Large intestine (tissue), 3 donors: ENCODE measurements at regions not wholly inside any gene's neighbourhood (a gene's known extent, or its start where the extent isn't known, plus 50 kb on each side); places are given as distances from the start of the nearest gene placed in this dataset.

ENCODE experiments used
- DNase-seq, 2 donors: peaks; one replicate each; pipeline versions ENCODE4 v3.0.0 to v3.0.0-alpha.2; 2013
- H3K27ac ChIP-seq: one replicate; pipeline ENCODE4 v1.5.1; 2013; ENCODE audit warnings: low read length
- H3K27me3 ChIP-seq: 2 replicates; pipeline ENCODE4 v1.6.1; 2013; ENCODE audit warnings: low read length; ENCODE audit not compliant: control insufficient read depth, insufficient read depth
- H3K36me3 ChIP-seq: 2 replicates; pipeline ENCODE4 v1.6.1; 2013; ENCODE audit warnings: low read length; ENCODE audit not compliant: control insufficient read depth, insufficient read depth
- H3K4me1 ChIP-seq: one replicate; pipeline ENCODE4 v1.6.1; 2013; ENCODE audit warnings: low read length; ENCODE audit not compliant: control insufficient read depth, insufficient read depth
- H3K4me3 ChIP-seq: one replicate; pipeline ENCODE4 v1.5.1; 2013; ENCODE audit warnings: low read length
- H3K9me3 ChIP-seq: one replicate; pipeline ENCODE4 v1.6.1; 2013; ENCODE audit warnings: mild to moderate bottlenecking, low read depth, low read length, moderate library complexity; ENCODE audit not compliant: control insufficient read depth
- WGBS: methylation state at CpG from one replicate; pipeline ENCODE4 v1.1.5; 2013; ENCODE audit warnings: low lambda C conversion rate; ENCODE audit not compliant: insufficient coverage; 5-methylcytosine and 5-hydroxymethylcytosine counted together

DNA sequence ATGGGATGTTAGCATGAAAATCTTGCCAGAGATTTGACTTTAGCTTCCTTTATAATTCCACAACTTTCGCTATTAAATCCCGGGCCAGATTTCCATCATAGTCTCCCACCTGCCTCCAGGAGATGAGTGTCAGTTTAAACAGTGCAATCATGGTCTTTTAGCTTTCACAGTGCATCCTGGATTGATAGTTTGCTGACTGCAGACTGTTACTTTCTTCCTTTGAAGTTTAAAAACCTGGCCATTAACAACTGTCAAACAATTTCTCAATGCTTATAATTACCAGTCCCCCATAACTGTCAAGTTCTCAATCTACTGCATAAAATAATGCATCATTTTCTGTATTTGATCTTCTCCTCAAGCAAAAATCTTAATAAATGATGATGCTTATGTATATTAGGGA lies 108.4 kb upstream of the FSTL5 start:
- no peaks in the 10 kb centered on the region for H3K36me3 ChIP-seq
- no peaks in the 10 kb centered on the region for H3K9me3 ChIP-seq
- 100% methylated on average over 2 of the region's 2 CpGs for WGBS
- H3K4me1 ChIP-seq, result no peaks in the 10 kb centered on the region
- no peak overlapping the region for H3K27ac ChIP-seq
- H3K4me3 ChIP-seq, result no peak overlapping the region
- DNase-seq, result no peak
- no peaks in the 10 kb centered on the region for H3K27me3 ChIP-seq

DNA sequence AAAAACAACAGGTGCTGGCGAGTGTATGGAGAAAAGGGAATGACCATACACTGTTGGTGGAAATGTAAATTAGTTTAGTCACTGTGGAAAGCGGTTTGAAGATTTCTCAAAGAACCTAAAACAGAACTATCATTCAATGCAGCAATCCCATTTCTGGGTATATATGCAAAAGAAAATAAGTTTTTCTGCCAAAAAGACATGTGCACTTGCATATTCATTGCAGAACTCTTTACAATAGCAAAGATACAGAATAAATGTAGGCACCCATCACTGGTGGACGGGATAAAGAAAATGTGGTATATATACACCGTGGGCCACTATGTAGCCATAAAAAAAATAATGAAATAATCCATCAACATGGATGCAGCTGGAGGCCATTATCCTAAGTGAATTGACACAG lies 105.1 kb upstream of the FSTL5 start:
- no peaks in the 10 kb centered on the region for H3K4me1 ChIP-seq
- 100% methylated on average over 3 of the region's 4 CpGs for WGBS

DNA sequence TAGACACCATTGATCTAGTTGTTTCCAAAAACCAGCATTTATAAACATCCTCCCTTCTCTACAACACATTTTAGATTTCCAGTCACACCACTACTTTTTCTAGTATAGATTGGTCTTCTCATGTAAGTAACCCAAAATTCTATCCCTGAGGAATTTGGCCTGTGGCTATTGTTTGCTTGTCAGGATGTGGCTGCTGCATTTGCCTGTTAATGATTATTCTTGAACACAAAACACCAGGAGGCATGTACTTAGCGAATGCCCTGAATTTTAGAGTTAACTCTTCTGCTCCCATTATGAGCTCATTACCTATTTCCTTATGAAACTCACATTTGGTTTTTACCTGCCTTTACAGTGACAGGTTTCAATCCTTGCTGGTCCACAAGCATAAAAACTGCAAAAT lies 102.0 kb upstream of the FSTL5 start:
- Histone ChIP-seq H3K4me3 (no peak overlapping the region), H3K4me1 (no peaks in the 10 kb centered on the region), H3K36me3 (no peaks in the 10 kb centered on the region), H3K27me3 (no peaks in the 10 kb centered on the region), H3K27ac (no peak overlapping the region), H3K9me3 (peaks cover 18% of the 10 kb centered on the region)
- WGBS, result no CpG with 5 or more reads among the region's 1 CpG
- no peak for DNase-seq

More for the DNA sequence above, 105.1 kb upstream of the FSTL5 start:
- Histone ChIP-seq H3K27ac (no peak overlapping the region), H3K9me3 (peaks cover 15% of the 10 kb centered on the region), H3K36me3 (no peaks in the 10 kb centered on the region), H3K27me3 (no peaks in the 10 kb centered on the region), H3K4me3 (no peak overlapping the region)
- DNase-seq, result no peak

DNA sequence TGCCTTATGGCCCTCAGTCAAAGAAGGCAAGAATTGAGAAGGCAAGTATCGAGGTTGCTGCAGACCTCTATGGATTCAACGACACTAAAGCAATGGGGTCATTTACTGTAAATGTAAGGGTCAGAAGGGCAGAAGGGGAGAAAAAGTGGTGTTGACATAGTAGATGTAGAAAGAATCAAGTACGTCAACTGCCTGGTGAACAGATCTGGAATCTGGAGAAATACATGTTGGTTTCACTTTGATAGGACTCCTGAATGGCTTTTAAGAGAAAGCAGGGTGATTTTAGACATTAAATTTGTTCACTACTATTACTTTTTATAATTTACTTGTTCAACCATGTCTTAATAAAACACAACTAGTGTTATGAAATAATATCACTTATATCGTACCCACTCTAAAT lies 81.3 kb upstream of the FSTL5 start:
- Histone ChIP-seq H3K9me3 (peaks cover 4% of the 10 kb centered on the region), H3K36me3 (no peaks in the 10 kb centered on the region), H3K27me3 (no peaks in the 10 kb centered on the region), H3K4me3 (no peak overlapping the region), H3K4me1 (no peaks in the 10 kb centered on the region), H3K27ac (no peak overlapping the region)
- WGBS, result 83% methylated on average over 1 of the region's 4 CpGs
- no peak for DNase-seq

DNA sequence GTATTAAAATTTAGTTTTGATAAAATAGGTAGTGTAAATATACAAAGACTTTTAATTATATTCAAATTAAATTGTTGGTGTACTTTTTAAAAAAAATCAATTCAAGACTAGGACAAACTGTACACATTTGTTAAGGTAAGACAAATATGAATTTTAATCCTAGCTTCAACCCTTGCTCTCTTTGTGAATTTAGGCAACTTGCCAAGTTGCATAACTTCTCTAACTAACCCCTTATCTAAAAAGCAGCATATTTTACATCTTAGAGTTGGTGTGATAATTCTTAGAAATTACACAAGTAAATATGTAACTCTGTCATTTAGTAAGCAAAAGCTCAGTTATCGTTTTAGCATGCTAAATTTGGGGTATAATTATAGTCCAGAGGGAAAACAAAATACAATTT lies 78.1 kb upstream of the FSTL5 start:
- H3K9me3 ChIP-seq, result peaks cover 4% of the 10 kb centered on the region
- no peaks in the 10 kb centered on the region for H3K27me3 ChIP-seq
- DNase-seq, result peak; percentile 45 to 50
- no peaks in the 10 kb centered on the region for H3K36me3 ChIP-seq
- WGBS, result 20% methylated on average over 1 of the region's 1 CpG
- H3K27ac ChIP-seq, result no peak overlapping the region
- H3K4me1 ChIP-seq, result no peaks in the 10 kb centered on the region
- H3K4me3 ChIP-seq, result no peak overlapping the region

DNA sequence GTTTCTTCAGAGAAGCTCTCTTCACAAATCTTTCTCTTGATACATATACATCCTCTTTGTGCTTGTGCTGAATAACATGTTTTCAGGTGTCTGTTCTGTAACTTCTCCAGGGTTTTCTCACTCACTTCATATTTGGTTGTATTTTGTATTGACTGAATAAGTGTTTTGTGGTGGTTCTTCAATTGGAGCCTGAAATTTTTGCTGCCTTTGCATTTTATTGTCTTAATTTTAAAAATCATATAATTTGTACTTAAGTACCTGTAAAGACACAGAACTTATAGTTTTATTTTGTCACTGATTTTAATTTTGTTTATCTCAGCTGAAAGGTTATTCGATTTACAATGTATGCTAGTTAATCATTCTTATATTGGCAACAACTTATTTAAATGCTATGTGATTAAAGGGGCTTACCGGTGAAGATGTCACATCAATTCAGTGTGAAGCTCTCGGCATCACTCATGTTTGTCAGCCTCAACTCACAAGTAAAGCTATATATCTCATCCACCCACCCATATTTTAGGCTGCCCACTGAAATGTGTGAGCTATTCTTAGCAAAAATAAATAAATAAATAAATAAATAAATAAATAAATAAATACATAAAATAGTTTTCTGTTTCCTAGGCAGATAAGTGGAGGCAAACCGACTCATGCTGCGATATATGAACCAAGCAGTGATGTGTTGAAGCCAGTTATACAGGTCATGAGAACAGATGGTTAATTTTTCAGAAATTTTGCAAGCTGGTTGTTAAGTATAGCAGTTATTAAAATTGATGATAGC lies 76.4 kb upstream of the FSTL5 start:
- no peak for DNase-seq
- no peaks in the 10 kb centered on the region for H3K27me3 ChIP-seq
- 88% methylated on average over 3 of the region's 5 CpGs for WGBS
- H3K4me3 ChIP-seq, result no peak overlapping the region
- no peak overlapping the region for H3K27ac ChIP-seq
- H3K4me1 ChIP-seq, result no peaks in the 10 kb centered on the region
- H3K9me3 ChIP-seq, result peaks cover 4% of the 10 kb centered on the region
- no peaks in the 10 kb centered on the region for H3K36me3 ChIP-seq

DNA sequence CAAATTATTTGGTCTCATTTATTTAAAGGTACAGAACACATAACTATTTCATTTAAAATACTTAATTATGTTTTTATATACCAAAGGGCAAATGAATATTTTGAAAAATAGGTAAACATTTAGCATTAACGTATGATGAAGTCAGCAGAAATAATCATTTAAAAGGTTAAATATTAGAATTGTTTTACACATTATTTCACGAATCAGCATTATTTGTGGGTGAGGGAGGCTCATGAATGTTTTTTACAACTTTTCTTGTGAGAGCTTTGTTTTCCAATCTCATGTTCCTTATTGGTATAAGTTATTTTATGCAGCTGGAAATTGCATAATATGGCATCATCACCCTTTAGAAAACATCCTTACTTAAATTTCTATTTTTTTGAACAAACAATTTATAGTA lies 73.9 kb upstream of the FSTL5 start:
- Histone ChIP-seq H3K4me1 (no peaks in the 10 kb centered on the region), H3K27ac (no peak overlapping the region), H3K4me3 (no peak overlapping the region), H3K36me3 (no peaks in the 10 kb centered on the region), H3K27me3 (no peaks in the 10 kb centered on the region), H3K9me3 (peaks cover 3% of the 10 kb centered on the region)
- no peak for DNase-seq
- WGBS, result 67% methylated on average over 1 of the region's 2 CpGs

DNA sequence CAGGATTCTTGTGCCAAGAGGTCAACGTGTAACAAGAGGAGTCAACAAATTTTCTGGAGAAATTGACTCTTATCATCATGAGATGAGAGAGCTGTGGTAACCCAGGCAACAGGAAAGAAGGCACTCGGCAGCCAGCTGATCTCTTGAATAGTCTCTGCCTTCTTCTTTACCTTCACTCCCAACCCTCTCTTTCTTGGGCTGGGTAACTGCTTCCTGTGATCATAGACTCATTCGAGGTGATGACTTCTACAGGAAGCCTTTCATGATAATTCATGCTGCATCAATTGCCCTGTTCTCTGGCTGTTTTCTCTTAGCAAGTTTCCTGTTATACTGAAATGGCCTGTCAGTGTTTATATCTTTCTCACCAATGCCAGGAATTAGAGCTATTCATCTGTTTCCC lies 70.8 kb upstream of the FSTL5 start:
- Histone ChIP-seq H3K4me3 (no peak overlapping the region), H3K36me3 (no peaks in the 10 kb centered on the region), H3K27me3 (no peaks in the 10 kb centered on the region), H3K27ac (no peak overlapping the region), H3K4me1 (no peaks in the 10 kb centered on the region), H3K9me3 (no peaks in the 10 kb centered on the region)
- WGBS, result no CpG with 5 or more reads among the region's 3 CpGs
- DNase-seq, result no peak

DNA sequence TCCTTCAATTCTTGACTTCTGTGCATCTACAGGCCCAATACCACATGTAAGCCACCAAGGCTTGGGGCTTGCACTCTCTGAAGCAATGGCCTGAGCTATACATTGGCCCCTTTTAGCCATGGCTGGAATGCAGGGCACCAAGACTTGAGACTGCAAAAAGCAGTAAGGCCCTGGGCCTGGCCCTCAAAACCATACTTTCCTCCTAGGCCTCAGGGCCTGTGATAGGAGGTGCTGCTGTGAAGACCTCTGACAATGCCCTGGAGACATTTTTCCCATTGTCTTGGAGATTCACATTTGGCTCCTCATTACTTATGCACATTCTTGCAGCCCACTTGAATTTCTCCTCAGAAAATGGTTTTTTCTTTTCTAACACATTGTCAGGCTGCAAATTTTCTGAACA lies 68.5 kb upstream of the FSTL5 start:
- Histone ChIP-seq H3K4me1 (no peaks in the 10 kb centered on the region), H3K27ac (no peak overlapping the region), H3K4me3 (no peak overlapping the region), H3K9me3 (no peaks in the 10 kb centered on the region), H3K27me3 (no peaks in the 10 kb centered on the region), H3K36me3 (no peaks in the 10 kb centered on the region)
- DNase-seq, result no peak

DNA sequence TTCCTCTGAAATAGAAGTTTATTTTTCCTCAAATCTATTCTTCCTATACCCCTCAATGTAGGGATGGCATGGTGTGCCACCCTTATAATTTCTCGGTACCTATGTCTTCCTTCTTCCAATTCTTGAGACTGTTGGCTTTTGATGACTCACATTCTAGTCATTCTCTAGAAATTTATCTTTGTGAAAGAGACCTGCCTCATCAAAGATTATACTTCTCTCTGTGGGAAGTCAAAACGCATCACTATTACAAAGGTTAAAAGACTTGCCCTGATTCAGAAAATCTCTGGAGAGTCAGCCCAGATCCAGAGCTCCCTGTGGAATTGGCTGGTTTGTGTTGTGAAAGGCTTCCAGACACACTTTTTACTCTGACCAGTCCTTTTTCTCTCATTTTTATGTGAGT lies 65.9 kb upstream of the FSTL5 start:
- Histone ChIP-seq H3K27ac (no peak overlapping the region), H3K9me3 (no peaks in the 10 kb centered on the region), H3K27me3 (no peaks in the 10 kb centered on the region), H3K36me3 (no peaks in the 10 kb centered on the region), H3K4me1 (no peaks in the 10 kb centered on the region), H3K4me3 (no peak overlapping the region)
- DNase-seq, result no peak
- WGBS, result 50% methylated on average over 1 of the region's 2 CpGs

DNA sequence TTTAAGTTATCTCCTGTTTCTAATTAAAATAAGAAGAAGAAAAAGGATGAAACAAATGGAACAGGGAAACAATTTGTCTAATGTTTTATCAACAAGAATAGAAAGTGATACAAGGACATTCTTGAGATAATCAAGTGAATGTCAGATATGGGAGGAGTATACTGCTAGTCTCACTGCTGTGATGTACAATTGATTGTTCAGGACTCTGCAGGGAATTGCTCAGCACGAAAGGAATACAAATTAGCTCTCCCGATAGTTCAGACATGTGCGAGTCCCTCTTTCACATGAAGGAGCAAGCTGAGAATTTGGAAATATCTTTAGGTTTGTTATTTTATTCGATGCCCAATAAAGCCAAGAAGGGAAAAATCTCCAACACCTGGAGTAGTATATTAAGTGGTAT lies 57.3 kb upstream of the FSTL5 start:
- Histone ChIP-seq H3K27me3 (no peaks in the 10 kb centered on the region), H3K27ac (no peak overlapping the region), H3K9me3 (no peaks in the 10 kb centered on the region), H3K4me1 (no peaks in the 10 kb centered on the region), H3K4me3 (no peak overlapping the region), H3K36me3 (no peaks in the 10 kb centered on the region)
- DNase-seq, result no peak
- WGBS, result 100% methylated on average over 1 of the region's 4 CpGs
